ENCODE measurements at regions not wholly inside any gene's neighbourhood (a gene's known extent, or its start where the extent isn't known, plus 50 kb on each side); places are given as distances from the start of the nearest gene placed in this dataset.

DNA sequence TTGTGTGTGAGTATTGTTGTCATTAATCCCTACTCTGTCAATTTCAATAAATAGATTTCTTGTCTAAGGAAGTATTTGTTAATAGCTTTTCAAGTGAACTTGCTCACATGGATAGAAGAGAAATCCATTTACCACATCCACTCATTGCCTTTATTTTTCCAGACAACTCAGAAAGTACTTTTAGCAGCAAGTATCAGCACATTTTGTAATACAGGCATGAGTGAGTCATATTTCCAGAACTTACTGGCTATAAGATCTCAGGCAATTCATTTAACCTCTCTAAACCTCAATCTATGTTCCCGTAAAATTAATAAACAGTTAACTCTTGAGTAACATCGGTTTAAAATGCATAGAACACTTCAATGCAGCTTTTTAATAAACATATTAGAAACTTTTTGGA lies 317.9 kb upstream of the PCDH7 start:
- H3K27me3 ChIP-seq (ENCODE audit: control insufficient read depth in 2 of 2, insufficient read depth in 2 of 2, low read length in 2 of 2) = no peaks in the 10 kb centered on the region
- dilution Hi-C loops (cut with MboI; ENCODE audit: extremely low pct_ligation_motif_present, low sequenced_read_pairs) = no loop called here
- no peak overlapping the region for H2AFZ ChIP-seq (ENCODE audit: low read depth, low read length)
- H3K9me1 ChIP-seq (replicated peaks; ENCODE audit: control insufficient read depth, extremely low read depth, insufficient read depth, low read length) = no peaks in the 10 kb centered on the region
- FAIRE-seq (no peak), DNase-seq (ENCODE audit: low read depth, low spot score) (no peak)
- H3K79me2 ChIP-seq (ENCODE audit: control insufficient read depth, insufficient read depth, low read length) = no peaks in the 10 kb centered on the region
- no peak overlapping the region for H3K4me2 ChIP-seq (ENCODE audit: insufficient read depth, low read length)
- no peak overlapping the region for H3K9ac ChIP-seq (replicated peaks; ENCODE audit: extremely low read depth, insufficient read depth, low read length)
- ChIA-PET CTCF (no interaction called here), POLR2A (no interaction called here)
- TF ChIP-seq FOS (IDR thresholded peaks at IDR 0.05; ENCODE audit: borderline replicate concordance, insufficient read depth, low read length) (no peak), MYC (IDR thresholded peaks at IDR 0.05; ENCODE audit: low read depth, low read length) (no peak), JUN (IDR thresholded peaks at IDR 0.05; ENCODE audit: borderline replicate concordance, insufficient read depth, insufficient read length, low read depth) (no peak), POLR2AphosphoS5 (IDR thresholded peaks at IDR 0.05; ENCODE audit: insufficient read depth, low read depth, low read length) (no peak)
- TF ChIP-seq, protein P1, sequence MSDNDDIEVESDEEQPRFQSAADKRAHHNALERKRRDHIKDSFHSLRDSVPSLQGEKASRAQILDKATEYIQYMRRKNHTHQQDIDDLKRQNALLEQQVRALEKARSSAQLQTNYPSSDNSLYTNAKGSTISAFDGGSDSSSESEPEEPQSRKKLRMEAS (IDR thresholded peaks at IDR 0.05; ENCODE audit: insufficient read depth, insufficient read length) = no peak
- H3K4me3 ChIP-seq (replicated peaks in 1 of 3; ENCODE audit: insufficient read depth in 1 of 3, low read depth in 1 of 3, low read length in 3 of 3) = no peak overlapping the region
- BruUV-seq (replicated peaks) = no TSS peak
- peaks cover 14% of the 10 kb centered on the region for H3K4me1 ChIP-seq (ENCODE audit: control insufficient read depth, extremely low read depth, insufficient read depth, low read length)
- H3K27ac ChIP-seq (ENCODE audit: insufficient read depth, low read depth, low read length) = no peak overlapping the region
- H4K20me1 ChIP-seq (replicated peaks; ENCODE audit: control insufficient read depth, extremely low read depth, insufficient read depth, low read length) = no peaks in the 10 kb centered on the region
- H3K9me3 ChIP-seq (replicated peaks; ENCODE audit: control insufficient read depth, insufficient read depth, low read length) = no peaks in the 10 kb centered on the region
- no peaks in the 10 kb centered on the region for H3K36me3 ChIP-seq (ENCODE audit: control insufficient read depth in 2 of 2, extremely low read depth in 1 of 2, insufficient read depth in 2 of 2, low read length in 2 of 2)
- intact Hi-C loops (cut with micrococcal nuclease) = no loop called here

DNA sequence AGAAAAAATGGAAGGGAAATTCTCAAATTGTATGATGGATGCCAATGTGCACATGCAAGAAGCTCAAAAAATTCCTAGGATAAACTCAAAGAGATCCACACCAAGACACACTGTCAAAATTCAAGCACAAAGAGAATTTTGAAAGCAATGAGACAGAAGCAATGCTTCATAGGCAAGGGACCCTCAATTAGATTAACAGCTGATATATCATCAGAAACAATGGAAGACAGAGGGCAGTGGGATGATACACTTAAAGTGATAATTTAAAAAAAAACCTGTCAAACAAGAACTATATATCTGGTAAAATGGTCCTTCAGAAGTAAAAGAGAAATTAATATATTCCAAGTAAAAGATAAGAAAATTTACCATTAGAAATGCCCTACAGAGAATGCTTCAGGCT lies 306.3 kb upstream of the PCDH7 start:
- no peak overlapping the region for H3K9ac ChIP-seq (replicated peaks; ENCODE audit: extremely low read depth, insufficient read depth, low read length)
- CTCF ChIA-PET = no interaction called here
- no peak overlapping the region for H2AFZ ChIP-seq (ENCODE audit: low read depth, low read length)

More for the DNA sequence above, 306.3 kb upstream of the PCDH7 start:
- H3K27me3 ChIP-seq (ENCODE audit: control insufficient read depth in 2 of 2, insufficient read depth in 2 of 2, low read length in 2 of 2) = no peaks in the 10 kb centered on the region
- no peaks in the 10 kb centered on the region for H3K9me3 ChIP-seq (replicated peaks; ENCODE audit: control insufficient read depth, insufficient read depth, low read length)
- intact Hi-C loops (cut with micrococcal nuclease) = no loop called here
- H3K79me2 ChIP-seq (ENCODE audit: control insufficient read depth, insufficient read depth, low read length) = no peaks in the 10 kb centered on the region
- FAIRE-seq (no peak), DNase-seq (ENCODE audit: low read depth, low spot score) (no peak)
- H3K4me2 ChIP-seq (ENCODE audit: insufficient read depth, low read length) = no peak overlapping the region
- H3K27ac ChIP-seq (ENCODE audit: insufficient read depth, low read depth, low read length) = no peak overlapping the region
- no peaks in the 10 kb centered on the region for H3K4me1 ChIP-seq (ENCODE audit: control insufficient read depth, extremely low read depth, insufficient read depth, low read length)
- H3K36me3 ChIP-seq (ENCODE audit: control insufficient read depth in 2 of 2, extremely low read depth in 1 of 2, insufficient read depth in 2 of 2, low read length in 2 of 2) = no peaks in the 10 kb centered on the region
- POLR2A ChIA-PET = no interaction called here
- TF ChIP-seq FOS (IDR thresholded peaks at IDR 0.05; ENCODE audit: borderline replicate concordance, insufficient read depth, low read length) (no peak), GATA2 (IDR thresholded peaks at IDR 0.05; ENCODE audit: insufficient read depth, insufficient read length, low read depth, low read length) (no peak), POLR2A (IDR thresholded peaks at IDR 0.05; ENCODE audit: low read depth, low read length) (no peak), MYC (IDR thresholded peaks at IDR 0.05; ENCODE audit: low read depth, low read length) (no peak), JUN (IDR thresholded peaks at IDR 0.05; ENCODE audit: borderline replicate concordance, insufficient read depth, insufficient read length, low read depth) (no peak), EZH2 (IDR thresholded peaks at IDR 0.05; ENCODE audit: borderline replicate concordance, low read depth, low read length, severe bottlenecking) (no peak), POLR2AphosphoS5 (IDR thresholded peaks at IDR 0.05; ENCODE audit: insufficient read depth, low read depth, low read length) (no peak)
- TF ChIP-seq, protein P2, sequence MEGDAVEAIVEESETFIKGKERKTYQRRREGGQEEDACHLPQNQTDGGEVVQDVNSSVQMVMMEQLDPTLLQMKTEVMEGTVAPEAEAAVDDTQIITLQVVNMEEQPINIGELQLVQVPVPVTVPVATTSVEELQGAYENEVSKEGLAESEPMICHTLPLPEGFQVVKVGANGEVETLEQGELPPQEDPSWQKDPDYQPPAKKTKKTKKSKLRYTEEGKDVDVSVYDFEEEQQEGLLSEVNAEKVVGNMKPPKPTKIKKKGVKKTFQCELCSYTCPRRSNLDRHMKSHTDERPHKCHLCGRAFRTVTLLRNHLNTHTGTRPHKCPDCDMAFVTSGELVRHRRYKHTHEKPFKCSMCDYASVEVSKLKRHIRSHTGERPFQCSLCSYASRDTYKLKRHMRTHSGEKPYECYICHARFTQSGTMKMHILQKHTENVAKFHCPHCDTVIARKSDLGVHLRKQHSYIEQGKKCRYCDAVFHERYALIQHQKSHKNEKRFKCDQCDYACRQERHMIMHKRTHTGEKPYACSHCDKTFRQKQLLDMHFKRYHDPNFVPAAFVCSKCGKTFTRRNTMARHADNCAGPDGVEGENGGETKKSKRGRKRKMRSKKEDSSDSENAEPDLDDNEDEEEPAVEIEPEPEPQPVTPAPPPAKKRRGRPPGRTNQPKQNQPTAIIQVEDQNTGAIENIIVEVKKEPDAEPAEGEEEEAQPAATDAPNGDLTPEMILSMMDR (IDR thresholded peaks at IDR 0.05; ENCODE audit: extremely low read depth in 1 of 2, insufficient read depth in 1 of 2, low read depth in 1 of 2, low read length in 2 of 2) = no peak
- TF ChIP-seq, protein P1 (IDR thresholded peaks at IDR 0.05; ENCODE audit: insufficient read depth, insufficient read length) = no peak
- H3K4me3 ChIP-seq (replicated peaks in 1 of 3; ENCODE audit: insufficient read depth in 1 of 3, low read depth in 1 of 3, low read length in 3 of 3) = no peak overlapping the region
- no peaks in the 10 kb centered on the region for H3K9me1 ChIP-seq (replicated peaks; ENCODE audit: control insufficient read depth, extremely low read depth, insufficient read depth, low read length)
- no TSS peak for BruUV-seq (replicated peaks)
- dilution Hi-C loops (cut with MboI; ENCODE audit: extremely low pct_ligation_motif_present, low sequenced_read_pairs) = no loop called here
- H4K20me1 ChIP-seq (replicated peaks; ENCODE audit: control insufficient read depth, extremely low read depth, insufficient read depth, low read length) = no peaks in the 10 kb centered on the region

Data from endothelial cell of umbilical vein (primary cell).